ENCODE measurements at regions not wholly inside any gene's neighbourhood (a gene's known extent, or its start where the extent isn't known, plus 50 kb on each side); places are given as distances from the start of the nearest gene placed in this dataset.

DNA sequence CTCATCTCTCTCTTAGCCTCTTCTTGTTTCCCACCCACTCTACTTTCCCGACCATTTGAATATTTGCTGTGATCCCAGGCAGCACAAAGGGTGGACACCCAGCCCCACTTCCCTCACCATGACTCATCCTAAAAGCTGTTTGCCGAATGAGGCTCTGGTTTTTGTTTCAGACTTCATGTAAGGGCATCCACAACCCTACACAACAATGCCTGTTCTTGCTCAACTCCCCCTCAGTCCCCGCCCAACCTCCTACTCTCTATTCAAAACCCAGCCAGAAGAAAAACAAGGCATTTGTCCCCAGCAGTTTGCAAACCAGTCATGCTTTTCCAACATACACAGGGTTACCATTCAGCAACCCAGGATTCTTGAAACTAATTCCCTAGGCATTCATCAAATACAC lies 516.5 kb upstream of the CNKSR2 start:
- no peak for DNase-seq

DNA sequence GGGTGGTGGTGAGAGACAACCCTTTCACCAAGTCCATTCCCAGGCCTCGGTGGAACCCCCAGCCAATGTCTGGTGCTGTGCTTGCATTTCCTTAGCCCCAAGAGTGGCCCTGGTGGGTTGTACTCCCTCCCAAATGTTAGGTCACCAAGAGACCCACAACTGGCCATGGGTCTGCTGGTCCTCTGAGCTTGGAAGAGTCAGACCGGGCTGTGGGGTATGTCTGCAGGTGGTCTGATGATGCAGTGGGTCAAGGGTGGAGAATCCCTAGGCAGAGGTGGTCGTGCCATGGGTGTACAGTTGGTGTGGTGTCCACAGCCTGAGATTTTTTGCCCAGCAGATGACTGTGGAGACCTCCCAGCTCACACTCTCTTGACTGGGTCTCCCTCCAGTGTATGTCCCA lies 535.7 kb upstream of the CNKSR2 start:
- DNase-seq, result no peak

DNA sequence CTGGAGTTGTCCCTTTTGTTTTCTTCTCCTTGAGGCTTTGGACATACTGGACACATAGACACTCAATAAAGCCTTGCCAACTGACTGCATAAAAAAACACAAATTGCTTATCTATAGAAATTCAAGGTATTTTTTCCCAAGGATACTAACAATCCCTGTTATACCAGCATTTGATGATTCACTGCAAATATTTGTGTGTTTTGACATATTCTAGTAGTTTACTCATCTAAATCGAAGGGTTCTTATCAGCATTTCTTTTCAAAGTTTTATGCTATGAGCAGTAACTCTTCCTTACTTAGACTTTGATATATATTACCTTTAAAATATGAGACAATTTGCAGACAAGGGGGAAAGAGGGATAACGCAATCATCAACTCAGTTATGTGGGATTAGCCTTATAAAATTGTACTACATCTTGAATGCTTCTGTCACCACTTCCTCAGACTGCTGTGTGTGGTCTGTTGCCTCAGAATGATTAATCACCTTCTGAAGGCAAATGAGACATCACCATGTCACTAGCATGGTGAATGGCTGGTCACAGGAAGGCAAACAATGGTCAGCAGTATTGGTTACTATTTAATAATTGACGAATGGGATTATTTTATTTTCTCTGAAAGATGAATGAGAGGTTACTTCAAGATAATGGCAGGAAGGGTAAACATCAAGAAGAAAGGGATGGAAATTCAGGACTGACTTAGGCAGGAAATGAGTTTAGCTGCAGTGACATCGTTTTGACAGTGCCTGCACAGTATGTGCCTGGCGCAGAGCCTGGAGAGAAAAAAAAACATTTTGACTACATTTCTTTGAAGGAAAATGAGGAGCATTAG lies 544.3 kb upstream of the CNKSR2 start:
- no peak for DNase-seq

DNA sequence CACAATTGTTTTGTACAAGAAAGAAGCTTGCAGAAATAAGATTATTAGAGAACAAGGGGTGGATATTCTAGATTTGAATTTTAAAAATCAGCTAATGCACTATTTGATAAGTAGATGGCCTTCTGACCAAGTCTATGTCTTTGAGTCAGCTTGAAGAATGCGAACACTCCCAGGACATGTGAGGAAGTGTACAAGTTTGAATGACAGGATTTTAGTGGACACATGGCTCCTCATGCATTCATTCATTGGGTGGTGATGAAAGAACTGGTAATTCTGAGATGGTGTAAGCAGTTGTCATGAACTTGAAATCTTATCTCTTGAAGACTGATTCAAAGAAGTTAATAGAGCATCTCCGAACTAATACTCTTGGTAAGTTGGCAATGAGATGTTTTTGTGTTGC lies 548.2 kb upstream of the CNKSR2 start:
- no peak for DNase-seq

DNA sequence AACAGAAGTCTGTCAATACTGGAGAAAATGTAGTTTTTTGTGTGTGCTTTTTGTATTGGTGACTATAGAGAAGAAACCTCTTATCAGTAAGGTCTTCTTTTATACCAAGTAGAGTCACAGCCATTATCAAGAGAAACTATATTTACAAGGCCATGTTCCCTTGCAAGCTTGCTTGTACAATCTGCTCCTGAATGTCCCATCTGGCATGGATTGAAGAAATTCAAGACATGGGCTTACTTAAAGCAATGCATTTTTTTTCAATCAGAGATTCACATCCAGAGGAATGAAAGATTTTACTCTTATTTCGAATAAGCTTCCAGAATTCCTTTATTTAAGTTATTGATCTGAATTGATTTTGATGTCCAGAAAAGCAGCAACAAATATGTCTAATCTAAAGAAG lies 537.3 kb upstream of the RPS6KA3 start:
- DNase-seq, result no peak

DNA sequence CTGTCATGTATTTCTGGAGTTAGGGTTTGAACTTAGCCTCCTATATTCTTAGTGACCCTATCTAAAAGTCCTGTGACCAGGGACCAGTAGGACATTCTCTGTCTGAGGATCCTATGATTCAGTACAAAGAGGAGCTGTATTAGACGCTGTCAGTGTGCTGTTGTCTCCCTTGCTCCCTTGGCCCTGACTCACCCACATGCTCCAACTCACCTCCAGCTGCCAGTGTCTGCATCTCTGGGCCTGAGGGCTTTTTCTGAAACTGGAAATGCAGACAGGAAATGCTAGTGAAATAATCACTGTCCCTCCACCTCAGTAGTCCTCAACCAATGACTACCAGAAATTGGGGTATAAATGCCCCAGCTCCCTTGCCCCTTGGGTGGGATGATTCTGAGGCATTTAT lies 535.3 kb upstream of the RPS6KA3 start:
- DNase-seq, result no peak

DNA sequence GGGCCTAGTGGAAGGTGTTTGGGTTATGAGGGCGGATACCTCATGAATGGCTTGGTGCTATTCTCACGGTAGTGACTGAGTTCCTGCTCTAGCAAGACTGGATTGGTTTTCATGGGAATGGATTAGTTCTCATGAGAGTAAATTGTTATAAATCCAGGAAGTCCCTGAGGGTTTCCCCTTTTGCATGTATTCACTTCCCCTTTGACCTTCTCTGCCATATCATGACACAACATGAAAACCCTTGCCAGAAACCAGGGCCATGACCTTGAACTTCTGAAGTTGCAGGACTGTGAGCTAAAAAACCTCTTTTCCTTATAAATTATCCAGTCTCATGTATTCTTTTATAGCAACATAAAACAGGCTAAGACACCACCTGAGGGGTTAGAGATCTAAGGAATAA lies 529.7 kb upstream of the RPS6KA3 start:
- no peak for DNase-seq

DNA sequence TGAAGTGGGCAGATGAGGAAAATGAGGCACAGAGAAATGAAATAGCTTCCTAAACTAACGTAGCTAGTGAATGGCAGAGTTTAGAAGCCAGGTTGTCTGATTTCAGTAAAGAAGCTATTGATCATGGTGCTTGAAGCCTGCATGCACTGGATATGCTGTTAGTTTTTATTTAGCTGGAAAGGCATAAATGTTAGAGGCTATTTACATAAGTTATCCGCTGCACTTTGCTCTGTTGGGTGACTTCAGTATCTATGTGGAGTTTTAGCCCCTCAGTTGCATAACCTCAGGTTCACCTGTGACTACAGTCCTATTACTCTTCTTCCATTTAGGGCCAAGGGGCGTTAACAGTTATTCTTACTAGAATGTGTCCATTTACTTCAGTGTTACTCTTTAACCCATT lies 522.4 kb upstream of the RPS6KA3 start:
- no peak for DNase-seq

DNA sequence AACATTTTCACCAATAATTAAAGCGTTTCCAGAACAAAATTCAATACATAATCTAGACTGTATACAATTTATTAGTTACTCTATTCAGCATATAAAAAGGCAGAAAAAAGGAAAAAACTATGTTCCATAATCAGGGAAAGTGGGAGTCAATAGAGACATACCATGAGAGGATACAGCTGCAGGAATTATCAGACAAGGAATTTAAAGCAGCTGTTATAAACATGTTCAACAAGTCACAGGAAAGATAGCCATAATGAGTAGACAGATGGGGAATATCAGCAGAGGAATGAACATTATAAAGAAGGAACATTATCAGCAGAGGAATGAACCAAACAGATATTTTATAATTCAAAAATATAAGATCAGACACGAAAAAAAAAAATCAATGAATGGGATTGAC lies 500.6 kb upstream of the RPS6KA3 start:
- no peak for DNase-seq

DNA sequence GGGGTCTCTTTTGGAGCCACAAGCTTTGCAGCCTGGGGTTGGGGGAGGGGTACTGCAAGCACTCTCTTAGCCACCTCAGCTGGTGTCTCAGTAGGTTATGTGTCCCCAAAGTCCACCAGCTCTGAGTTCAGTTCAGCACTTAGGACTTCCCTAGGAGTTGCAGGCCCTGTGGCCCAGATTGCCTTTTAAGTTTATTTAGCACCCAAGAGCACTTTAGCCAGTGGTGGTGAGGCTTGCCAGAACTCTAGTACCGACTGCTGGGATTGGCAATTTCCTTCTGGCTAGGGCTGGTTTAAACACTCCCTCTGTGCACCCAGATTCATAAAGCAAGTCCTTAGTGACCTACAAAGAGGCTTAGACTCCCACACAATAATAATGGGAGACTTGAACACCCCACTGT lies 489.9 kb upstream of the RPS6KA3 start:
- no peak for DNase-seq

DNA sequence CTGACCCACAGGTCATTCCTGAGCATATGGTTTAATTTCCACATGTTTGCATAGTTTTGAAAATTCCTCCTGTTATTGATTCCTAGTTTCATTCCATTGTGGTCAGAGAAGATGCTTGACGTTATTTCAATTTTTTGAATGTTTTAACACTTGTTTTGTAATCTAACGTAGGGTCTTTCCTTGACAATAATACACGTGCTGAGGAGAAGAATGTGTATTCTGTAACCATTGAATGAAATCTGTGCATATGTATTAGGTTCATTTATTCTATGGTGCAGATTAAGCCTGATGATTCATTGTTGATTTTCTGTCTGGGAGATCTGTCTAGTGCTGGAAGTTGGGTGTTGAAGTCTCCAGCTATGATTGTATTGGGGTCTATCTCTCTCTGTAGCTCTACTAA lies 486.4 kb upstream of the RPS6KA3 start:
- DNase-seq, result no peak

DNA sequence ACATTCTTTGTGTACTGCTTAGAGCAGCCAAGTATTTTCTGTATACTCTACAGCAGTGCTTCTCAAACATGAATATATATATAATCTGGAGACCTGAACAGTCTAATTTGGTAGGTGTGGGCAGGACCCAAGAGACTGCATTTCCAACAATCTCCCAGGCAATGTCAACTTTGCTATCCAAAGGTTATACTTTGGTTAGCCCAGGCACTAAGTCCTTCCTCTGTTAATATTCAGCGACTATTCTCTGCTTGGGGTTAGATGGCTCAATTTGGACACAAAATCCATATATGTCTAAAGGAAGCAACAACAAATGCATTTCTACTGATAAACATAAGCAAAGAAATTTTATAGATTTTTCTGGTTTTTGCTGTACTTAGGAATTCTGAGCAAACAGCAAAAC lies 480.0 kb upstream of the RPS6KA3 start:
- no peak for DNase-seq

DNA sequence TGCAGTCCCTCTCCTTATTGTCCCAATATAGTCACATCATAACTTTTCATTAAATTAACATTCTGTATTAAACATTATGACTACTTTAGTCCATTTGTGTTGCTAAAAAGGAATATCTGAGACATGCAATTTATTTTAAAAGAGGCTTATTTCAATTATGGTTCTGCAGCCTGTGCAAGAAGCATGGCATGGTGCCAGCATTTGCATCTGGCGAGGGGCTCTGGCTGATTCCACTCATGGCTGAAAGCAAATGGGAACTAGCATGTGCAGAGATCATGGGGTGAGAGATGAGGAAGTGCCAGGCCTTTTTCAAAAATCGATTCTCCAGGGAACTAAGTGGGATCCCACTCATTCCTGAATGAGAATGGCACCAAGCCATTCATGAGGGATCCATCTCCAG lies 476.3 kb upstream of the RPS6KA3 start:
- no peak for DNase-seq

DNA sequence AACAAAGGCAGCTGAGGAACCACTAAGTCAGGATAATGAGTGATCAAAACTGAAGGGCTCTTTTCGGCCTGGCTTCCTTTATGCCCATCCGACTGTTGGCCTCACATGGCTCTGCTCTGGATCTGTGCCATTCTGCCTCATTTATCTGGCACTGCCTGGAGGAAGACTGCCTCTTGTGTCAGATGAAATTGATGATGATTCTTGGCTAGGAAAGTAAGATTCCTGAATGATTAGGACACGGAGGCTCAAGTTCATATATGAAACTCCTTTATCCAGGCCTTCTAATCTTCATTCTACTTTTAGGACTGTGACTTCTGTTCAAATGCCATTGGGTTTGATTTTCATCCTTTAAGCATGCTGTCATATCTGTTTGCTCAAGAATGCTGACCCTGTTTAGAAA lies 475.4 kb upstream of the RPS6KA3 start:
- DNase-seq, result no peak

DNA sequence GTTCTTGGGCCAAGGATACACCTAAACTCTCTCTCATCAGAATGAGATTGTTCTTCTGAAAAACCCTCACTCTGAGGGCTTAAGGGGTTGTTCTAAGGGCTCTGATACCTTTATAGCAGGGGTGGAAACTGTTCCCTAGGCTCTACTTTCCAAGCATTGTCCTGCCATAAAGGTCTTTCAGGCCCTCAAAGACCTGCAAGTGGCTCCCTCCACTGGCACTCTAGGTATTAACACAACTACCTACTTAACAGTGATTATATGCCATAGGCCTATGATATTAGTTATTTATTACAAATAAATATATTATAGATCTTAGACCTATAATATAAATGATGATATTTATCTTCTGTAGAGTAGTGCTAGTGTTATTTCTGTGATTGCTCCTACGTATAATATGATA lies 473.7 kb upstream of the RPS6KA3 start:
- no peak for DNase-seq

DNA sequence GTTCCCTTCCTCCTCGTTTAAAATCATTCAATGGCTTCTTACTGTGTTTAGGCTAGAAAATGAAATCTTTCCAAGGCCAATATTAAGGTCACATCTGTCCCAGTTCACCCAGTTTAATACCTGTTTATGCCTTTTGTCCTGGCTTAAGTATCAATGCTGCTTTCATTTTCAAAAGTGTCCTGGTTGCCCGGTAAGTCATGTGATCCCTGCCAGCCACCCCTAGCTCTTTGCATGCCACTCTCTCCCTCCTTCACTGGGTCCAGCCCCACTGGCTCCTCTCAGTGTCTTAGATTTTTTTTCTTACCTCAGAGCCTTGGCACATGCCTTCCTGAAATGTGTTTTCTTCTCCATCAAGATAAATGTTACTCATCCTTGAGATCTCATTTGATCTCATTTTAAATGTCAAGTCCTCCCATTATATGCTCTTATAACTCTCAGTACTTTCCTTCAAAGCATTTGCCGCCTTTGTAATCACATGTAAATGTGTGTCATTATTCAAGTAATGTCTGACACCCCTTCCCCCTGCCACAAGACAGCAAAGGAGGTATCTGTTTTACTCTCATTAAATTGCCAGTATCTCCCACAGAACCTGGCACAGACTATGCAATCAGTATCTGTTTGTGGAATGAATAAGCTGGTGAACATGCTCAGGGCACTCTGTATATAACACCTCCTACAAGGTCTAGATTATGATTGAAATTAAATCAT lies 472.5 kb upstream of the RPS6KA3 start:
- no peak for DNase-seq

DNA sequence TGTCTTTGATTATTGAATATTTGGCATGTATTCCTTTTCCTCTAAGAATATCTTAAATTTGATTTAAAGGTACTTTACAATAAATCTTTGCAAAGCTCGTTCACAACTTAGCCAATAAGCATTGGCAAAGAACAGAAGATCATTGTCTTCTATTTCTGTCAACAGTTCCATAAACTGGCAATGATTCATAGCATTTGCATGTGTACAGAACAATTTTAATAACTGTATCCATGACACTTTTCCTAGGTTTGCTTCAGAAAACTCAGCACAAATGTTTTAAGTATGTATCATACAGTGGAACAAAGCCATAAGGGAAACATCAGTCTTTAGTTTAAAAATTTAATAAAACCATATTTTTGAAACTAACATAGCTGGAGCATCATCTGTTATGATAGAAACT lies 462.7 kb upstream of the RPS6KA3 start:
- DNase-seq, result no peak

DNA sequence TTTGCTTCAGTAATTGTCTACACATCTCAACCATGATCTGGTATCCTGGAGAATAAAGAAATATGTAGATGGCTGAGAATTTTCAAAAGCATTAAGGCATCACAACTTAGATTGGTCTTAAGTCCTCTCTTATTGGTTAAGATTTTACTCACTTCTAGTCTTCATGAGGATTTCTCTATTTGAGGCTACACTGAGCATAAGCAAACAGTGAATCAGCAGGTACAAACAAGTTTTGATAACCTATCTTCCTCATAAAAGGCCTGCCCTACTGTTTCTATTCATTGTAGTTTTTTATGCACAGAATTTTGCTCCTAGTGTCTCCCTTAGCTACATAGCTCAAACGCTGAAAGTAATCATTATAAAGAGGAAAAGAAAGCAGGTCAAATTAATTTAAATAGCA lies 460.7 kb upstream of the RPS6KA3 start:
- no peak for DNase-seq

DNA sequence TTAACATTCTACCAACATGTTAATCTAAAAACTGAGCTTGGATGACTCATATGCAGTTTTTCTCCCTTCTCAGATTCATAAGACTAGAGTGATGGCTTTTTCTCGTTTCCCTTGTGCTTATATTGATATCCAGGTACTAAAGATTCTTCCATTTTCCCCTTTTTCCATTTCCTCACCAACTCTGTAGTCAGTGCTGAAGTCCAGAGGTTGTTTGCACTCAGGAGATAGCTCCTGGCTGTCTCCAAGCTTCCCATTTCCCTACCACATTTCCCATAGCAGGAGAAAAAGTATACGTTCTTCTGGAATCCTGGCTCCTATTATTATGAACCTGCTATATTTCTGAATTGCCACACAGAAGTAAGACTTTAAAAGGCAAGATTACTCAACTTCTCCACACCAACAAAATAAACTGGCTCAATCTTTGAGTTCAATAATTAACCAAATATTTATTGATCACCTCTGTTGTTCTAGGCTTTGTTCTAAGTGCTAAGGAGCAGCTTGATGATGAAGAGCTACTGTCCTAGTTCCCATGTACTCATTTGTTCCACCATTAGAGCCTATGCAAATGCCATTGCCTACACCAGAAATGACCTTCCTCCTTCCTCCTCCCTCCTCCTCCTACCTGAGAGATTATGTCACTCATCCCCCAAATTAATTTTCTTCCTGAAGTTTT lies 454.4 kb upstream of the RPS6KA3 start:
- no peak for DNase-seq

DNA sequence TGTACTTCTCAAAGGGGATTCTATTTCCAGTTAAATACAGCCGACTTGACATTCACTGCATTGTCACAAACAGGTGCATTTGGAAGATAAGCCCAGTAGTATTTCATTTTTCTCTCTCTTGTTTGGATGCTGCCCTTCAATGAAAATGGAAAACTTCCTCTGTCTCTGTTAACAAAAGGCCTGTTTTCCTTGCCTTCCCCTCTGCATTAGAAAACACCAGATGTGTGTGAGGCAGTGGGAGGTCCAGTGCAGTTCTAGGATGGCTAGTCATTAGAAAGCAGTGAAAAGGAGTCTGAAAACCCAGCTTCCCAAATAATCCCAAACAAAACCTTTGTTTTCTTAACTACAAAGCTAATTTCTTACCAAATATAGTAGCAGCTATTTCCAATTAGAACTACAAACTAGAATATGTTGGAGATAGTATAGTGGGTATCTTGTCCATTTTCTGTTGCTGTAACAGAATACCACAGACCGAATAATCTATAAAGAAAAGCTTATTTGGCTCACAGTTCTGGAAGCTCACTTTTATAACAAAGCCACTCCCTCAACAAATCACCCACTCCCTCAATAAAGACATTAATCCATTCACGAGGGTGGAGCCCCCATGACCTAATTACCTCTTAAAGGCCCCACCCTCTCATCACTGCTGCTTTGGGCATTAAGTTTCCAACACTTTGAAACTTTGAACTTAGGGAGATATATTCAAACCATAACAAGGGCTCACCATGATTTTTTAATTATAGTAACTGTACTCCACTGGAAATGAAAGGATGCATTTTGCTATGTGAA lies 452.1 kb upstream of the RPS6KA3 start:
- no peak for DNase-seq

DNA sequence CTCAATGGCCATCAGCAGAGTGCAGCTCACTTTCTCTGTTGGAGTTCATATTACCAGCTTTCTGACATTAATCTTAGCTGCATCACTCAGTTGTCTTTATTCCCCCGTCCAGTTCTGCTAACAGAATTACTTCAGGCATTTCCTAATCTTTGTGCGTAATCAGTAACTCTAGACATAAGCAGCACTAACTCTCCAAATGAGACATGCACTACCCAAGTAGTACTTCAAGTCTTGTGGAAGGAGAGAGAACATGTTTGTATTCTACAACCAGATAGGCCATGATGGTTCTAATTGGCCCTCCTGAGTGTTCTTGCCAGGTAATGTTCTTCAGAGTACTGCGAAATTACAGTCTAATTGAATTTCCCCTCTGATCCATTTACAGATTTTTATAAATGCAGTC lies 448.5 kb upstream of the RPS6KA3 start:
- no peak for DNase-seq

DNA sequence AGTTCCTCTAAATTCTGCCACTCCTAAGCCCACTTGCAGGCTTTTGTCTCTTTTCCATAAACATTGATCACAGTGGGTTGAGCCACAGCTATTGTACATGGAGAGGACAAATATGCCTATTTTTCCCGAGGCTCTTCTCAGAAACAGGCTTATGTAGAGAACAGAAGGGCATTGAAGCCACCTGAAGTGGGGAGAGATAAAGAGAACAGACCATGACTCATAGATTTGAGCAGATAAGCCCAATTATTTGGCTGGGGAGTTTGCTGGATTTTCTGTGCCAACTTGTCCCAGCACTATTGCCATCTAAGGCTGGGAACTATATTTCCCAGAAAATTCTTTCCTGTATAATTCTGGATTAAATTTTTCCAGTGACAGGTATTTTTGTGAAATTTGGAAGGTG lies 446.1 kb upstream of the RPS6KA3 start:
- no peak for DNase-seq

DNA sequence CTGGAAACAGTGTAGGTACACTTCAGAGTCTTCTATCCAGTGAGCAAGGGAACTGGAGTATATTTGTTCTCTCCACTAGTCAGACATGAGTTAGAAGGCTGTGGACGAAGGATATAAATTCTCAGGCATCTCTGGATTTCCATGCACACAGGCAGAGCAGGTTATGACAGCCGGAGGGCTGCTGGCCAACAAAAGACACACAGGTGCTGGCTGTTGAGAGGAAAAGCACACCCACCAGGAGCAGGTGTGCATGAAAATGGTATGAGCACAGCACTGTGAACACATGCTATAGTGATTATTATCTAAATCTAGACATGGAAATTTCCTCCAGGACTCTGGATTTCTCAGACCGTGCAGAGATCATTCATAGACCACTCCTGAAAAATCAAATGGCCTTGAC lies 444.7 kb upstream of the RPS6KA3 start:
- no peak for DNase-seq

All from NCI-H510A treated with DMSO at 0.1 percent for 48 hours (cell line).